CD4-positive, alpha-beta T cell (primary cell): ENCODE measurements at regions not wholly inside any gene's neighbourhood (a gene's known extent, or its start where the extent isn't known, plus 50 kb on each side); places are given as distances from the start of the nearest gene placed in this dataset.

Experiments used
- ATAC-seq: fragments of 200-7000 bp; cut with Tn5 transposase; one replicate; pipeline ENCODE4 v1.10.0; 2022; ENCODE audit warnings: mild to moderate bottlenecking; ENCODE audit not compliant: poor library complexity
- CTCF ChIA-PET: fragments of 350-600 bp; sonication (Branson Sonifier 250); formaldehyde crosslinking; loops from one replicate; lab custom pipeline; 2021; ENCODE audit warnings: antibody characterized with exemption, inconsistent platforms; lab: Charles Lee
- POLR2A ChIA-PET: fragments of 350-600 bp; sonication (Branson Sonifier 250); formaldehyde crosslinking; loops from one replicate; lab custom pipeline; 2021; ENCODE audit warnings: antibody characterized with exemption, inconsistent platforms; lab: Charles Lee
- DNase-seq, 14 experiments: peaks; one replicate each; pipeline ENCODE4 v3.0.0-alpha.2; 2013 to 2020; ENCODE audit warnings: mixed read lengths in 2 of 14
- H3K27ac ChIP-seq, 2 donors: one replicate each; pipeline versions ENCODE4 v1.5.1 to v1.7.0; 2013; ENCODE audit warnings: low read length in 2 of 2, low read depth in 1 of 2, mild to moderate bottlenecking in 1 of 2
- H3K27me3 ChIP-seq, 2 experiments: 1 replicate in 1 of 2; 2 replicates in 1 of 2; pipeline versions ENCODE4 v1.6.1 to v1.7.0; 2013; ENCODE audit warnings: low read length in 2 of 2, control low read depth in 1 of 2, mild to moderate bottlenecking in 1 of 2, moderate library complexity in 1 of 2; ENCODE audit not compliant: insufficient read depth in 2 of 2, control insufficient read depth in 1 of 2
- H3K36me3 ChIP-seq: one replicate; pipeline ENCODE4 v1.6.1; 2013; ENCODE audit warnings: low read length, control low read depth; ENCODE audit not compliant: insufficient read depth
- H3K4me1 ChIP-seq: one replicate; pipeline ENCODE4 v1.6.1; 2013; ENCODE audit warnings: low read length, control low read depth; ENCODE audit not compliant: insufficient read depth
- H3K4me3 ChIP-seq: one replicate; pipeline ENCODE4 v1.5.1; 2013; ENCODE audit warnings: mild to moderate bottlenecking, low read length, moderate library complexity
- H3K9me3 ChIP-seq, 2 experiments: 1 replicate in 1 of 2; 2 replicates in 1 of 2; pipeline versions ENCODE4 v1.6.1 to v1.7.0; 2013; ENCODE audit warnings: low read length in 2 of 2, mild to moderate bottlenecking in 2 of 2, control low read depth in 1 of 2, moderate library complexity in 1 of 2; ENCODE audit not compliant: control insufficient read depth in 1 of 2, insufficient read depth in 1 of 2
- H3K27ac Mint-ChIP-seq: one replicate; pipeline ENCODE4 v1.8.0; 2020; ENCODE audit warnings: mixed read lengths
- H3K27me3 Mint-ChIP-seq: one replicate; pipeline ENCODE4 v1.8.0; 2021; ENCODE audit warnings: mixed read lengths
- H3K36me3 Mint-ChIP-seq: one replicate; pipeline ENCODE4 v1.8.0; 2021; ENCODE audit warnings: low read depth, mixed read lengths
- H3K4me1 Mint-ChIP-seq: one replicate; pipeline ENCODE4 v1.8.0; 2021; ENCODE audit warnings: low read depth, mixed read lengths
- H3K4me3 Mint-ChIP-seq: one replicate; pipeline ENCODE4 v1.8.0; 2020; ENCODE audit warnings: mild to moderate bottlenecking, mixed read lengths
- H3K9me3 Mint-ChIP-seq: one replicate; pipeline ENCODE4 v1.8.0; 2020; ENCODE audit warnings: mixed read lengths
- intact Hi-C, 2 experiments: fragments of 100-400 bp; cut with DNase I in 1 of 2; cut with micrococcal nuclease in 1 of 2; formaldehyde crosslinking; loops; one replicate each; pipeline versions ENCODE4 v1.15.1 to v1.9.0; 2023 to 2025; cut with DNase I, micrococcal nuclease
- TF ChIP-seq, protein P1 (sequence below): fragments of 200-600 bp; IDR thresholded peaks from one replicate; pipeline ENCODE4 v1.8.0; 2022; ENCODE audit warnings: antibody characterized with exemption, mild to moderate bottlenecking

DNA sequence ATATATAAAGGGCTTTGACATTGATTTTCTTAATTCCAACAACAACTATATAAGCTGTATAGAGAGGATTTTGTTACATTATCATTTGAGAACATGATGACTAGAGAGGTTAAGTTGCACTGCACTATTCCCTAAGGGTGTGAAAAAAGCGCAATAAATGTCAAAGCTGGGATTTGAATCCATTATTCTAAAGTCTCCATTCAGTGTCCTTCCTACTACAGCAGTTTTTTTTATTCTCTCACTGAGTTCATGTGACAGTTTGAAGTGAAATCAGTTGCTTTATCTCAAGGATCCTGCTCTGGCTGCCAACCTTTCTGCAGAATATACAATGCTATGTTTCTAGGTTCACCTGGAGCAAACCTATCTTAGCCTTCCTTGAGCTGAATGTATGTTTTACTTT is 177.5 kb downstream of the ANKRD50 start:
- H3K4me3 Mint-ChIP-seq = no peak overlapping the region
- H3K9me3 ChIP-seq = no peaks in the 10 kb centered on the region
- H3K4me1 ChIP-seq = no peaks in the 10 kb centered on the region
- no peaks in the 10 kb centered on the region for H3K27me3 Mint-ChIP-seq
- no peak overlapping the region for H3K27ac Mint-ChIP-seq
- no peaks in the 10 kb centered on the region for H3K36me3 Mint-ChIP-seq
- no peak overlapping the region for H3K4me3 ChIP-seq
- H3K27ac ChIP-seq = no peak overlapping the region
- no peaks in the 10 kb centered on the region for H3K27me3 ChIP-seq
- H3K9me3 Mint-ChIP-seq = no peaks in the 10 kb centered on the region
- ChIA-PET CTCF (no interaction called here), POLR2A (no interaction called here)
- ATAC-seq (no peak), DNase-seq (no peak)
- no peaks in the 10 kb centered on the region for H3K4me1 Mint-ChIP-seq
- intact Hi-C loops = no loop called here
- TF ChIP-seq, protein P1, sequence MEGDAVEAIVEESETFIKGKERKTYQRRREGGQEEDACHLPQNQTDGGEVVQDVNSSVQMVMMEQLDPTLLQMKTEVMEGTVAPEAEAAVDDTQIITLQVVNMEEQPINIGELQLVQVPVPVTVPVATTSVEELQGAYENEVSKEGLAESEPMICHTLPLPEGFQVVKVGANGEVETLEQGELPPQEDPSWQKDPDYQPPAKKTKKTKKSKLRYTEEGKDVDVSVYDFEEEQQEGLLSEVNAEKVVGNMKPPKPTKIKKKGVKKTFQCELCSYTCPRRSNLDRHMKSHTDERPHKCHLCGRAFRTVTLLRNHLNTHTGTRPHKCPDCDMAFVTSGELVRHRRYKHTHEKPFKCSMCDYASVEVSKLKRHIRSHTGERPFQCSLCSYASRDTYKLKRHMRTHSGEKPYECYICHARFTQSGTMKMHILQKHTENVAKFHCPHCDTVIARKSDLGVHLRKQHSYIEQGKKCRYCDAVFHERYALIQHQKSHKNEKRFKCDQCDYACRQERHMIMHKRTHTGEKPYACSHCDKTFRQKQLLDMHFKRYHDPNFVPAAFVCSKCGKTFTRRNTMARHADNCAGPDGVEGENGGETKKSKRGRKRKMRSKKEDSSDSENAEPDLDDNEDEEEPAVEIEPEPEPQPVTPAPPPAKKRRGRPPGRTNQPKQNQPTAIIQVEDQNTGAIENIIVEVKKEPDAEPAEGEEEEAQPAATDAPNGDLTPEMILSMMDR = no peak
- H3K36me3 ChIP-seq = no peaks in the 10 kb centered on the region

DNA sequence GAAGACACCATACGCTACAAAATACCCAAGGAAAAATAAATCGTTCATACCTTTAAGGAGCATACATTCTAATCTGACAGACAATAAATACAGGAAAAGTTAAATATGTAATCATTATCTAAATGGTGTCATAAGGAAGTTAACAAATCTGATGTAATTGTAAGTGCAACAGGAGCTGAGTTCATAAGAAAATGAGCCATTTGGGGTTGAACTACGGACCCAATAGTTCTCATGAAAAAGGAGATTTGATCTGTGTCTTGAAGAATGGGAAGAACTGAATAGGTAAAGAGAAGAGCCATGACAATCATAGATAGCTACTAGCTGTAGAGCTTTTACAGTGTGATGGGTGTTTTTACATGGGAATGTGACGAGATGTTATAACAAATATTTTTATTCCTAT is 175.6 kb downstream of the ANKRD50 start:
- no peaks in the 10 kb centered on the region for H3K36me3 ChIP-seq
- no peak for DNase-seq
- no peaks in the 10 kb centered on the region for H3K9me3 ChIP-seq
- CTCF ChIA-PET = no interaction called here
- ATAC-seq = no peak
- TF ChIP-seq, protein P1 = no peak
- no peaks in the 10 kb centered on the region for H3K36me3 Mint-ChIP-seq
- no peak overlapping the region for H3K4me3 ChIP-seq
- no peaks in the 10 kb centered on the region for H3K9me3 Mint-ChIP-seq
- POLR2A ChIA-PET = no interaction called here
- H3K27me3 ChIP-seq = no peaks in the 10 kb centered on the region
- H3K27ac ChIP-seq = no peak overlapping the region
- no peaks in the 10 kb centered on the region for H3K27me3 Mint-ChIP-seq
- H3K4me1 Mint-ChIP-seq = no peaks in the 10 kb centered on the region
- intact Hi-C loops = no loop called here
- no peak overlapping the region for H3K4me3 Mint-ChIP-seq
- H3K27ac Mint-ChIP-seq = no peak overlapping the region
- no peaks in the 10 kb centered on the region for H3K4me1 ChIP-seq

DNA sequence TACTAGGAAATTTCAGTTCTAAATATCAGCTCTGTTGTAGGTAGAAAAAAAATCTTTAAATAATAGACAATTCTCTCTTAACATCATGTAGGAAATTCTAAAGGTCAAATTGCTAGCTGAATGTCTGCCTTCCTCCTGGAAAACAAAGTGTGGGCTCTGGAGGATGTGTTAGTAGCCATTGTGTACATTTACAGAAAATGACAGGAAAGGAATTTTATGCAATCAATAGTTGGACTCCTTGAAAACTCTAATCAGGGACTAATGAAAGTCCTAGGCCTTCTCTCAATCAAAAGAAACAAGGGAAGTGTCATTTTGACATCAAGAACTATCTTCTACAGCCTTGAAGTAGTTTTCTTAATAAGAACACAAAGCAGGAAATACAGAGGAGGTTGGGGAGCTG is 174.6 kb downstream of the ANKRD50 start:
- ChIA-PET POLR2A (no interaction called here), CTCF (no interaction called here)
- Mint-ChIP-seq H3K27ac (no peak overlapping the region), H3K27me3 (no peaks in the 10 kb centered on the region), H3K36me3 (no peaks in the 10 kb centered on the region), H3K4me1 (no peaks in the 10 kb centered on the region), H3K4me3 (no peak overlapping the region), H3K9me3 (no peaks in the 10 kb centered on the region)
- Histone ChIP-seq H3K4me3 (no peak overlapping the region), H3K9me3 (no peaks in the 10 kb centered on the region), H3K4me1 (no peaks in the 10 kb centered on the region), H3K27me3 (no peaks in the 10 kb centered on the region), H3K27ac (no peak overlapping the region), H3K36me3 (no peaks in the 10 kb centered on the region)
- DNase-seq (no peak), ATAC-seq (no peak)
- intact Hi-C loops = no loop called here
- TF ChIP-seq, protein P1 = no peak
